ENCODE measurements at regions not wholly inside any gene's neighbourhood (a gene's known extent, or its start where the extent isn't known, plus 50 kb on each side); places are given as distances from the start of the nearest gene placed in this dataset.

GRCh38 chr5:163789870-163790269 is 284.5 kb downstream of the MAT2B start:
- TF ChIP-seq EGR1 (IDR thresholded peaks at IDR 0.05; ENCODE audit: low read depth in 2 of 2) (no peak), REST (IDR thresholded peaks at IDR 0.05) (no peak), GABPA (IDR thresholded peaks at IDR 0.05 in 1 of 2, conservative IDR thresholded peaks at IDR 0.05 in 1 of 2) (no peak), RXRA (IDR thresholded peaks at IDR 0.05) (no peak), JUND (IDR thresholded peaks at IDR 0.05) (no peak), TAF1 (conservative IDR thresholded peaks at IDR 0.05) (no peak), SP1 (IDR thresholded peaks at IDR 0.05) (no peak), NR2F2 (IDR thresholded peaks at IDR 0.05) (no peak), HNF4A (conservative IDR thresholded peaks at IDR 0.05) (no peak)
- TF ChIP-seq, protein P1, sequence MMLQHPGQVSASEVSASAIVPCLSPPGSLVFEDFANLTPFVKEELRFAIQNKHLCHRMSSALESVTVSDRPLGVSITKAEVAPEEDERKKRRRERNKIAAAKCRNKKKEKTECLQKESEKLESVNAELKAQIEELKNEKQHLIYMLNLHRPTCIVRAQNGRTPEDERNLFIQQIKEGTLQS (IDR thresholded peaks at IDR 0.05), result no peak
- Histone ChIP-seq H3K4me1 (ENCODE audit: control insufficient read depth in 4 of 4, insufficient read depth in 4 of 4, low read length in 3 of 4) (no peaks in the 10 kb centered on the region), H3K27ac (ENCODE audit: low read depth in 1 of 2, low read length in 2 of 2) (no peak overlapping the region), H3K9ac (ENCODE audit: low read depth in 1 of 2, low read length in 2 of 2) (no peak overlapping the region), H3K27me3 (ENCODE audit: control insufficient read depth in 4 of 4, insufficient read depth in 4 of 4, low read length in 3 of 4) (no peaks in the 10 kb centered on the region), H3K4me3 (ENCODE audit: low read depth in 1 of 3, low read length in 3 of 3) (no peak overlapping the region), H3K9me3 (ENCODE audit: control insufficient read depth in 4 of 4, low read length in 3 of 4) (peaks cover 0 to 4% (median 0%) of the 10 kb centered on the region in 4 donors), H3K36me3 (ENCODE audit: control insufficient read depth in 4 of 4, insufficient read depth in 3 of 4, low read depth in 1 of 4, low read length in 3 of 4) (no peaks in the 10 kb centered on the region)
- 62% methylated on average over 3 of the region's 3 CpGs for WGBS
- no peak for DNase-seq (ENCODE audit: low spot score)

GRCh38 chr5:163790497-163790896 is 285.1 kb downstream of the MAT2B start:
- 65% methylated on average over 2 of the region's 2 CpGs for WGBS
- Histone ChIP-seq H3K9ac (ENCODE audit: low read depth in 1 of 2, low read length in 2 of 2) (no peak overlapping the region), H3K27me3 (ENCODE audit: control insufficient read depth in 4 of 4, insufficient read depth in 4 of 4, low read length in 3 of 4) (no peaks in the 10 kb centered on the region), H3K27ac (ENCODE audit: low read depth in 1 of 2, low read length in 2 of 2) (no peak overlapping the region), H3K9me3 (ENCODE audit: control insufficient read depth in 4 of 4, low read length in 3 of 4) (peaks cover 0 to 1% (median 0%) of the 10 kb centered on the region in 4 donors), H3K4me3 (ENCODE audit: low read depth in 1 of 3, low read length in 3 of 3) (no peak overlapping the region), H3K36me3 (ENCODE audit: control insufficient read depth in 4 of 4, insufficient read depth in 3 of 4, low read depth in 1 of 4, low read length in 3 of 4) (no peaks in the 10 kb centered on the region), H3K4me1 (ENCODE audit: control insufficient read depth in 4 of 4, insufficient read depth in 4 of 4, low read length in 3 of 4) (no peaks in the 10 kb centered on the region)
- no peak for DNase-seq (ENCODE audit: low spot score)
- TF ChIP-seq, protein P2, sequence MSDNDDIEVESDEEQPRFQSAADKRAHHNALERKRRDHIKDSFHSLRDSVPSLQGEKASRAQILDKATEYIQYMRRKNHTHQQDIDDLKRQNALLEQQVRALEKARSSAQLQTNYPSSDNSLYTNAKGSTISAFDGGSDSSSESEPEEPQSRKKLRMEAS (IDR thresholded peaks at IDR 0.05), result no peak
- TF ChIP-seq, protein P3, sequence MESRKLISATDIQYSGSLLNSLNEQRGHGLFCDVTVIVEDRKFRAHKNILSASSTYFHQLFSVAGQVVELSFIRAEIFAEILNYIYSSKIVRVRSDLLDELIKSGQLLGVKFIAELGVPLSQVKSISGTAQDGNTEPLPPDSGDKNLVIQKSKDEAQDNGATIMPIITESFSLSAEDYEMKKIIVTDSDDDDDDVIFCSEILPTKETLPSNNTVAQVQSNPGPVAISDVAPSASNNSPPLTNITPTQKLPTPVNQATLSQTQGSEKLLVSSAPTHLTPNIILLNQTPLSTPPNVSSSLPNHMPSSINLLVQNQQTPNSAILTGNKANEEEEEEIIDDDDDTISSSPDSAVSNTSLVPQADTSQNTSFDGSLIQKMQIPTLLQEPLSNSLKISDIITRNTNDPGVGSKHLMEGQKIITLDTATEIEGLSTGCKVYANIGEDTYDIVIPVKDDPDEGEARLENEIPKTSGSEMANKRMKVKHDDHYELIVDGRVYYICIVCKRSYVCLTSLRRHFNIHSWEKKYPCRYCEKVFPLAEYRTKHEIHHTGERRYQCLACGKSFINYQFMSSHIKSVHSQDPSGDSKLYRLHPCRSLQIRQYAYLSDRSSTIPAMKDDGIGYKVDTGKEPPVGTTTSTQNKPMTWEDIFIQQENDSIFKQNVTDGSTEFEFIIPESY (IDR thresholded peaks at IDR 0.05), result no peak
- no peak for TF ChIP-seq SP1 (IDR thresholded peaks at IDR 0.05)
- TF ChIP-seq GABPA (IDR thresholded peaks at IDR 0.05 in 1 of 2, conservative IDR thresholded peaks at IDR 0.05 in 1 of 2), result no peak
- TF ChIP-seq JUND (IDR thresholded peaks at IDR 0.05), result no peak
- TF ChIP-seq HNF4A (conservative IDR thresholded peaks at IDR 0.05), result no peak
- TF ChIP-seq RAD21 (IDR thresholded peaks at IDR 0.05), result no peak
- no peak for TF ChIP-seq EGR1 (IDR thresholded peaks at IDR 0.05; ENCODE audit: low read depth in 2 of 2)
- no peak for TF ChIP-seq HNF4G (IDR thresholded peaks at IDR 0.05)
- TF ChIP-seq REST (IDR thresholded peaks at IDR 0.05), result no peak
- no peak for TF ChIP-seq NR2F2 (IDR thresholded peaks at IDR 0.05)
- no peak for TF ChIP-seq TAF1 (conservative IDR thresholded peaks at IDR 0.05)
- TF ChIP-seq YY1 (IDR thresholded peaks at IDR 0.05), result no peak
- TF ChIP-seq, protein P1 (IDR thresholded peaks at IDR 0.05), result no peak
- TF ChIP-seq RXRA (IDR thresholded peaks at IDR 0.05), result no peak
- no peak for TF ChIP-seq FOXA2 (IDR thresholded peaks at IDR 0.05)

Data from liver (tissue), 7 donors.